PC-3 (cell line): ENCODE measurements at regions not wholly inside any gene's neighbourhood (a gene's known extent, or its start where the extent isn't known, plus 50 kb on each side); places are given as distances from the start of the nearest gene placed in this dataset.

Source experiments
- ATAC-seq: fragments of 200-7000 bp; cut with Tn5 transposase; 2 replicates; pipeline ENCODE4 v1.9.1; 2020; ENCODE audit warnings: mild to moderate bottlenecking, moderate library complexity
- BruUV-seq: library from RNA; stranded (reverse); fragments of 400-500 nt; replicated peaks from 2 replicates; lab custom pipeline; 2021; lab: Mats Ljungman, UMichigan
- CTCF ChIA-PET: fragments of 300-600 bp; sonication (Branson Sonifier 250); formaldehyde crosslinking; loops from one replicate; lab custom pipeline; 2022; ENCODE audit warnings: antibody characterized with exemption; lab: Charles Lee
- POLR2A ChIA-PET: fragments of 300-600 bp; sonication (Branson Sonifier 250); formaldehyde crosslinking; loops from one replicate; lab custom pipeline; 2022; ENCODE audit warnings: antibody characterized with exemption; ENCODE audit not compliant: unreplicated experiment; lab: Charles Lee
- DNase-seq: peaks from one replicate; pipeline ENCODE4 v3.0.0-alpha.2; 2015
- H2AFZ ChIP-seq: fragments of 300-600 bp; sonication (generic); 2 replicates; pipeline ENCODE4 v1.6.0; 2016; ENCODE audit warnings: antibody characterized with exemption, low read length
- H3F3A ChIP-seq: fragments of 300-600 bp; sonication (generic); one replicate; pipeline ENCODE4 v1.6.0; 2017; ENCODE audit warnings: antibody characterized with exemption, low read length, control low read depth, mild to moderate bottlenecking; ENCODE audit not compliant: unreplicated experiment
- H3K27ac ChIP-seq: fragments of 300-600 bp; sonication (generic); 2 replicates; pipeline ENCODE4 v1.5.1; 2016; ENCODE audit warnings: mild to moderate bottlenecking, low read length
- H3K27me3 ChIP-seq: fragments of 300-600 bp; sonication (generic); 2 replicates; pipeline ENCODE4 v1.6.1; 2016; ENCODE audit warnings: low read length, mixed read lengths
- H3K36me3 ChIP-seq: fragments of 300-600 bp; sonication (generic); 2 replicates; pipeline ENCODE4 v1.6.1; 2016; ENCODE audit warnings: low read depth, mixed run types, low read length, mixed read lengths
- H3K4me1 ChIP-seq: fragments of 300-600 bp; sonication (generic); 2 replicates; pipeline ENCODE4 v1.5.1; 2016; ENCODE audit warnings: low read length; ENCODE audit not compliant: insufficient read depth
- H3K4me2 ChIP-seq: fragments of 300-600 bp; sonication (generic); 2 replicates; pipeline ENCODE4 v1.6.0; 2016; ENCODE audit warnings: low read length
- H3K4me3 ChIP-seq: fragments of 300-600 bp; sonication (generic); 2 replicates; pipeline ENCODE4 v1.5.1; 2016; ENCODE audit warnings: mild to moderate bottlenecking, low read length, mixed read lengths
- H3K79me2 ChIP-seq: fragments of 300-600 bp; sonication (generic); 2 replicates; pipeline ENCODE4 v1.6.1; 2017; ENCODE audit warnings: low read length, mixed read lengths
- H3K9ac ChIP-seq: fragments of 300-600 bp; sonication (generic); 2 replicates; pipeline ENCODE4 v1.6.0; 2016; ENCODE audit warnings: mild to moderate bottlenecking, low read length
- H3K9me2 ChIP-seq: fragments of 300-600 bp; sonication (generic); replicated peaks from 2 replicates; pipeline ENCODE4 v1.6.1; 2016; ENCODE audit warnings: mixed run types, low read length, mixed read lengths
- H3K9me3 ChIP-seq: fragments of 300-600 bp; sonication (generic); 2 replicates; pipeline ENCODE4 v1.6.1; 2016; ENCODE audit warnings: low read length, mixed read lengths
- H4K20me1 ChIP-seq: fragments of 300-600 bp; sonication (generic); 2 replicates; pipeline ENCODE4 v1.6.1; 2016; ENCODE audit warnings: low read length, mixed read lengths
- EZH2 ChIP-seq: fragments of 300-600 bp; sonication (generic); IDR thresholded peaks from one replicate; pipeline ENCODE4 v1.6.1; 2017; ENCODE audit warnings: antibody characterized with exemption, mild to moderate bottlenecking, low read length; ENCODE audit not compliant: unreplicated experiment
- EZH2phosphoT487 ChIP-seq: fragments of 300-600 bp; sonication (generic); IDR thresholded peaks from 2 replicates; pipeline ENCODE4 v1.6.1; 2018; ENCODE audit warnings: mild to moderate bottlenecking, antibody characterized with exemption, low read length, borderline replicate concordance
- intact Hi-C: fragments of 100-400 bp; cut with micrococcal nuclease; formaldehyde crosslinking; loops from 2 replicates; pipeline ENCODE4 v1.9.0; 2023
- TF ChIP-seq, protein P1 (sequence below): fragments of 300-600 bp; sonication (generic); conservative IDR thresholded peaks from 2 replicates; pipeline ENCODE4 v1.5.1; 2017; ENCODE audit warnings: antibody characterized with exemption, low read depth, mild to moderate bottlenecking, low read length

DNA sequence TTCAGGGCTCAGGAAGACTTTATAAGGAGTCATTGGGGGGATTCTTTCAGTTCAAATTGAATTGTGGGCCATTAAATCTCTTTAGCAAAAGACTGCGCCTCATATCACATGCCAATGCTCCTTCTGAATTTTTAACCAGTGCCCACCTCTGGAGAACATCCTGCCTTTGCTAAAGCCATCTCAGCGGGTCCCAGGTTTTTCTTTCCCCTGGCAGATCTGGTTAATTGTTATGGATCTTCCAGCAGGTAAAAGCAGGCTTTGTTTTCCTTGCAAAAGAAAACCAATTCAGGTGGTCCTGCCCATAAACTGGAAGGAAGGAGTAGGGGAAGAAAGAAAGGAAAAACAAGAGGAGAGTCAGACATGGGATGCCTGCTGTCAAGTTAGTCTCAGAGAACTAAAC lies 298.2 kb downstream of the LRFN2 start:
- no peaks in the 10 kb centered on the region for H3K9me2 ChIP-seq
- H3K4me1 ChIP-seq = no peaks in the 10 kb centered on the region
- no peak overlapping the region for H3K9ac ChIP-seq
- DNase-seq = no peak
- H3K4me2 ChIP-seq = no peak overlapping the region
- no peak overlapping the region for H3K4me3 ChIP-seq
- H2AFZ ChIP-seq = no peak overlapping the region
- no peaks in the 10 kb centered on the region for H3K79me2 ChIP-seq
- no peaks in the 10 kb centered on the region for H3K36me3 ChIP-seq
- no peaks in the 10 kb centered on the region; the same call in 1 of the 2 replicates for H3K27me3 ChIP-seq
- CTCF ChIA-PET = no interaction called here
- BruUV-seq = no TSS peak
- no peaks in the 10 kb centered on the region for H3F3A ChIP-seq
- H3K27ac ChIP-seq = no peak overlapping the region
- TF ChIP-seq EZH2 (no peak), EZH2phosphoT487 (no peak)
- TF ChIP-seq, protein P1, sequence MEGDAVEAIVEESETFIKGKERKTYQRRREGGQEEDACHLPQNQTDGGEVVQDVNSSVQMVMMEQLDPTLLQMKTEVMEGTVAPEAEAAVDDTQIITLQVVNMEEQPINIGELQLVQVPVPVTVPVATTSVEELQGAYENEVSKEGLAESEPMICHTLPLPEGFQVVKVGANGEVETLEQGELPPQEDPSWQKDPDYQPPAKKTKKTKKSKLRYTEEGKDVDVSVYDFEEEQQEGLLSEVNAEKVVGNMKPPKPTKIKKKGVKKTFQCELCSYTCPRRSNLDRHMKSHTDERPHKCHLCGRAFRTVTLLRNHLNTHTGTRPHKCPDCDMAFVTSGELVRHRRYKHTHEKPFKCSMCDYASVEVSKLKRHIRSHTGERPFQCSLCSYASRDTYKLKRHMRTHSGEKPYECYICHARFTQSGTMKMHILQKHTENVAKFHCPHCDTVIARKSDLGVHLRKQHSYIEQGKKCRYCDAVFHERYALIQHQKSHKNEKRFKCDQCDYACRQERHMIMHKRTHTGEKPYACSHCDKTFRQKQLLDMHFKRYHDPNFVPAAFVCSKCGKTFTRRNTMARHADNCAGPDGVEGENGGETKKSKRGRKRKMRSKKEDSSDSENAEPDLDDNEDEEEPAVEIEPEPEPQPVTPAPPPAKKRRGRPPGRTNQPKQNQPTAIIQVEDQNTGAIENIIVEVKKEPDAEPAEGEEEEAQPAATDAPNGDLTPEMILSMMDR = no peak
- ATAC-seq = no peak
- POLR2A ChIA-PET = no interaction called here
- H4K20me1 ChIP-seq = no peaks in the 10 kb centered on the region
- intact Hi-C loops = no loop called here
- H3K9me3 ChIP-seq = no peaks in the 10 kb centered on the region

DNA sequence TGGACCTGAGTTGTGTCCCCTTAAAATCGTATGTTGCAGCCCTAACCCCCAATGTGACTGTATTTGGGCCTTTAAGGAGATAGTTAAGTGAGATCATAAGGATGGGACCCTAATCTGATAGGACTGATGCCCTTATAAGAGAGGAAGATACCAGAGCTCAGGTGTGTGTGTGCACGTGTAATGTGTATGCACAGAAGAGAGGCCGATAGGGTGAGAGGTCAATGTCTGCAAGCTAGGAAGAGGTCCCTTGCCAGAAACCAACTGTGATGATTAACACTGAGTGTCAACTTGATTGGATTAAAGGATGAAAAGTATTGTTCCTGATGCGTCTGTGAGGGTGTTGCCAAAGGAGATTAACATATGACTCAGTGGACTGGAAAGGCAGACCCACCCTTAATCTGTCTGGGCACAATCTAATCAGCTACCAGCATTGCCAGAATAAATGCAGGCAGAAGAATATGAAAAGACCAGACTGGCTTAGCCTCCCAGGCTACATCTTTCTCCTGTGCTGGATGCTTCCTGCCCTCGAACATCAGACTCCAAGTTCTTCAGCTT lies 299.8 kb downstream of the LRFN2 start:
- Histone ChIP-seq H3K9me2 (no peaks in the 10 kb centered on the region), H3F3A (no peaks in the 10 kb centered on the region), H3K27me3 (no peaks in the 10 kb centered on the region; the same call in 1 of the 2 replicates), H3K9me3 (no peaks in the 10 kb centered on the region), H3K79me2 (no peaks in the 10 kb centered on the region), H3K36me3 (no peaks in the 10 kb centered on the region), H3K4me2 (no peak overlapping the region), H3K9ac (no peak overlapping the region), H2AFZ (no peak overlapping the region), H4K20me1 (no peaks in the 10 kb centered on the region), H3K4me1 (no peaks in the 10 kb centered on the region), H3K27ac (no peak overlapping the region), H3K4me3 (no peak overlapping the region)
- TF ChIP-seq, protein P1 = no peak
- TF ChIP-seq EZH2phosphoT487 = no peak
- no peak for TF ChIP-seq EZH2
- DNase-seq = no peak
- CTCF ChIA-PET = no interaction called here
- no peak for ATAC-seq
- POLR2A ChIA-PET = no interaction called here
- BruUV-seq = no TSS peak
- intact Hi-C loops = no loop called here

DNA sequence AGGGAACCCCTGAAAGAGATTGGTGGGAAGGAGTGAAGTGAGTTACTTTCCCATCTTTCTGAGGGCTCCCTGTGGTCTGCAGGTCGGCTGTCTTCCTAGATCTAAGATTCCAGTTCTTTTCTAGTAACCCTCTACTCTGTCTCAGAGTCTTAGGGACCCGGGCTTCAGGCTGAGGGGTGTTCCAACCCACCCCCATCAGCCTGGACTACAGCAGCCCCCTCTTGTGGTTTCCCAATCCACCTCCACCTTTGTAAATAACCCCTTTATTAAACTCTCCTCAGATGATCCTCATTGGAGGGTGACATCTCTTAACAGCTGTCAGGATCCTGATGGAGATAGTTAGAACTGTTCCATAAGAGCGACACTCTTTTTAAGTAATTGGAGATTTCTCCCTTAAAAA lies 300.4 kb downstream of the LRFN2 start:
- CTCF ChIA-PET = no interaction called here
- no peak overlapping the region for H3K4me2 ChIP-seq
- no peaks in the 10 kb centered on the region for H3K36me3 ChIP-seq
- intact Hi-C loops = no loop called here
- no peaks in the 10 kb centered on the region for H3K79me2 ChIP-seq
- H3K9me2 ChIP-seq = no peaks in the 10 kb centered on the region
- no peaks in the 10 kb centered on the region for H3K9me3 ChIP-seq
- no TSS peak for BruUV-seq
- ATAC-seq (no peak), DNase-seq (no peak)
- no peak for TF ChIP-seq EZH2
- TF ChIP-seq, protein P1 = no peak
- no peaks in the 10 kb centered on the region for H4K20me1 ChIP-seq
- no peak overlapping the region for H2AFZ ChIP-seq
- H3K27me3 ChIP-seq = no peaks in the 10 kb centered on the region; the same call in 1 of the 2 replicates
- H3K27ac ChIP-seq = no peak overlapping the region
- no peaks in the 10 kb centered on the region for H3K4me1 ChIP-seq
- POLR2A ChIA-PET = no interaction called here
- H3K9ac ChIP-seq = no peak overlapping the region
- no peaks in the 10 kb centered on the region for H3F3A ChIP-seq
- no peak overlapping the region for H3K4me3 ChIP-seq
